ENCODE measurements at regions not wholly inside any gene's neighbourhood (a gene's known extent, or its start where the extent isn't known, plus 50 kb on each side); places are given as distances from the start of the nearest gene placed in this dataset.

DNA sequence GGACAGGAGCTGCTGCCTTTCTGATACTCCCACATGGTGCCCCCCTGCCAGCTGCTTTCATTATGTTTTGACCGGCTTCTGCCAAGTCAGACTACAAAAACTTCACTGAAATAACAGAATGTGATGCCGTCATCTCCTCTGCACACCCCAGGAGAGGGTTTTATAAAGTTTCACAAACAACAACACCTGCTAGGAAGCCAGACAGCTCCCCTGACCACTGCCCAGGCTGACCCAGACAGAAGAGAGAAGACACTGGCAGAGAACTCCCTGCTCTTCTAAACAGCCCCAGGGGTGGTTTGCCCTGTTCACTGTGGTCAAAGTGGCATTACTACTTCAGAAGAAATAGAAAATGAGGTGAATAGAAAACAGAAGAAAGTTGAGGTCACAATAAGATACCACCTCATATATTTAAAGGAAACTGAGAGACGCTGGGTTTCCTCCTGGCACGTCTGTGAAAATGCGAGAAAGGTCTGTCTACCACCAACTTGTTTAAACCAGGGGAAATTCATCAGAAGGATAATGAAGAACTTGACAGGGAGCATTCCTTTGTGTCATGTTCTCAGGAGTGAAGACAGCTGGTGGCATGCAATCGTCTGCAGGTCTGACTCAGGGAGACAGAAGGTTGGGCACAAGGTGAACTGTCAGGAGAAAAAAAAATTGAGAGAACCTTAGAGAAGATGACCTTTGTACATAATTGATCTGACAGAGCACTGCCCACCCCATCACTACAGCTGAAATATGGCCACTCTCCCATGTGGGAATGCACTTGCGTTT, 119.0 kb upstream of the NFIA start:
- no peaks in the 10 kb centered on the region for H3K36me3 ChIP-seq (ENCODE audit: control insufficient read depth, insufficient read depth, low read length)
- no peak overlapping the region for H3K9ac ChIP-seq (ENCODE audit: low read depth, low read length)
- peaks cover 17% of the 10 kb centered on the region for H3K9me3 ChIP-seq (ENCODE audit: control insufficient read depth, insufficient read depth, low read length)
- no peaks in the 10 kb centered on the region for H3K27me3 ChIP-seq (ENCODE audit: control insufficient read depth, insufficient read depth, low read length)
- no peak overlapping the region for H3K4me3 ChIP-seq (ENCODE audit: low read depth, low read length)
- H3K4me1 ChIP-seq (ENCODE audit: control insufficient read depth, insufficient read depth, low read length) = no peaks in the 10 kb centered on the region

GRCh38 chr1:60960891-60961461, 121.4 kb upstream of the NFIA start:
- no peaks in the 10 kb centered on the region for H3K27me3 ChIP-seq (ENCODE audit: control insufficient read depth, insufficient read depth, low read length)
- no peak overlapping the region for H3K9ac ChIP-seq (ENCODE audit: low read depth, low read length)
- peaks cover 10% of the 10 kb centered on the region for H3K9me3 ChIP-seq (ENCODE audit: control insufficient read depth, insufficient read depth, low read length)
- no peak overlapping the region for H3K4me3 ChIP-seq (ENCODE audit: low read depth, low read length)
- no peaks in the 10 kb centered on the region for H3K36me3 ChIP-seq (ENCODE audit: control insufficient read depth, insufficient read depth, low read length)
- H3K4me1 ChIP-seq (ENCODE audit: control insufficient read depth, insufficient read depth, low read length) = no peaks in the 10 kb centered on the region

- Histone ChIP-seq H3K27me3 (ENCODE audit: control insufficient read depth, insufficient read depth, low read length) (no peaks in the 10 kb centered on the region), H3K4me3 (ENCODE audit: low read depth, low read length) (no peak overlapping the region), H3K9ac (ENCODE audit: low read depth, low read length) (no peak overlapping the region), H3K36me3 (ENCODE audit: control insufficient read depth, insufficient read depth, low read length) (no peaks in the 10 kb centered on the region), H3K9me3 (ENCODE audit: control insufficient read depth, insufficient read depth, low read length) (no peaks in the 10 kb centered on the region), H3K4me1 (ENCODE audit: control insufficient read depth, insufficient read depth, low read length) (no peaks in the 10 kb centered on the region)
Measured at GRCh38 chr1:60959701-60960100, 122.7 kb upstream of the NFIA start.

DNA sequence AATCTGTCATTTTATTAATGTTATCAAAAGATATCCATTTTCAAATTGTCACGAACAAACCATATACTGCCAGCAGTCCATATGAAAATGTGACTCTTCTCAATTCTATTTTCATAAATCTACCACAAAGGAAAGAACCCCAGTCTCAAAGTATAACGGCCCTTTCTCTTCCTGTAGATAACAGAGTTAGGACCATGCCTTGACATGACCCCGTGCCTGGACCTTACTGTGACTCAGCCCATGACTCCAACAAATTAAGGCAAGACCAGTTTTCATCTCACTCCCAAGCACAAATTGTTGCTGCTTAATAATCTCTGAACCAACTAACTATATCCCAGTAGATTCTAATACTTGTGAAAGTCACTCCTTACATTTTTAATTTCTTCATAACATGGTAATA, 124.4 kb upstream of the NFIA start:
- no peaks in the 10 kb centered on the region for H3K36me3 ChIP-seq (ENCODE audit: control insufficient read depth, insufficient read depth, low read length)
- H3K4me3 ChIP-seq (ENCODE audit: low read depth, low read length) = no peak overlapping the region
- no peaks in the 10 kb centered on the region for H3K9me3 ChIP-seq (ENCODE audit: control insufficient read depth, insufficient read depth, low read length)
- H3K27me3 ChIP-seq (ENCODE audit: control insufficient read depth, insufficient read depth, low read length) = no peaks in the 10 kb centered on the region
- no peak overlapping the region for H3K9ac ChIP-seq (ENCODE audit: low read depth, low read length)
- no peaks in the 10 kb centered on the region for H3K4me1 ChIP-seq (ENCODE audit: control insufficient read depth, insufficient read depth, low read length)

GRCh38 chr1:60956520-60956919, 125.8 kb upstream of the NFIA start:
- Histone ChIP-seq H3K9me3 (ENCODE audit: control insufficient read depth, insufficient read depth, low read length) (no peaks in the 10 kb centered on the region), H3K9ac (ENCODE audit: low read depth, low read length) (no peak overlapping the region), H3K4me1 (ENCODE audit: control insufficient read depth, insufficient read depth, low read length) (no peaks in the 10 kb centered on the region), H3K27me3 (ENCODE audit: control insufficient read depth, insufficient read depth, low read length) (no peaks in the 10 kb centered on the region), H3K4me3 (ENCODE audit: low read depth, low read length) (no peak overlapping the region), H3K36me3 (ENCODE audit: control insufficient read depth, insufficient read depth, low read length) (no peaks in the 10 kb centered on the region)

- no peaks in the 10 kb centered on the region for H3K9me3 ChIP-seq (ENCODE audit: control insufficient read depth, insufficient read depth, low read length)
- H3K36me3 ChIP-seq (ENCODE audit: control insufficient read depth, insufficient read depth, low read length) = no peaks in the 10 kb centered on the region
- no peak overlapping the region for H3K9ac ChIP-seq (ENCODE audit: low read depth, low read length)
- H3K27me3 ChIP-seq (ENCODE audit: control insufficient read depth, insufficient read depth, low read length) = peaks cover 2% of the 10 kb centered on the region
- no peak overlapping the region for H3K4me3 ChIP-seq (ENCODE audit: low read depth, low read length)
- peaks cover 2% of the 10 kb centered on the region for H3K4me1 ChIP-seq (ENCODE audit: control insufficient read depth, insufficient read depth, low read length)
Measured at GRCh38 chr1:60952612-60953111, 129.7 kb upstream of the NFIA start.

DNA sequence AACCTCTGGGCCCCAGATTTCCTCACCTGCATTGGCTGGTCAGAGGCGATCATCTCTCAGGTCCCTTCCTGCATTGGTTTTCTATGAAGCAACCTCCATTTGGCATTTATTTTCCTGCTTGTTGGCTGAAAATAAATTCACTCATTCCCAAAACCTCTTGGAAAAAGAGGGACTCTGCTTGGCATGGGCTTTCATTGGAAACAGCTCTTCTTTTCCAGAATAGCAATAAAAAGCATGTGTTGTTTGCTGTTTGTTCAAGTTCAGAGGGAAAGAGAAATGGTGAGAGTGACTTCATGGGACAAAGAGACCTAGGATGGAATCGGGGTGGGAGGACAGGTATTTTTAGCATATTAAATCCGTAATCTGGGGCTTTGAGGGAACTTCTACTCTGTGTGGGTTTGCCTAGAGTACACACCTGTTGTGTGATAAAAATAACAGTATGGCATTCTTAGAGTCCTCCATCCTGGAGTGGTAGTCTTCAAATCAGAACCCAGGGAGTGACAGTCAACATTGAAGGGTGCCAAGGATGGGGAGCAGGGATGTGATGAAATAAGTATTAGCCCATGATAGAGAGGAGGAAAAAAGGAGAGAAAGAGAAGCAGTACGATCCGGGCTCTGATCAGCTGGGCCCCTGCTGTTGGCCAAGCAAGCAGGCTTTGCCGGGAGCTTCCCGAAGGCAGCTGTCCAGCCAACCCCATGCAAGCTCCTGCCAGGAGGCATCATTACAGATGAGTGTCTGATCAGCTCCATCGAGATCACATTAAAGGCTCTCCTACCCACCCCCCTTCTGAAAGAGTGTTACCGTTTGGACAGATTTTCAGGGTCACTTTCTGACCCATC, 131.9 kb upstream of the NFIA start:
- no peak overlapping the region for H3K4me3 ChIP-seq (ENCODE audit: low read depth, low read length)

DNA sequence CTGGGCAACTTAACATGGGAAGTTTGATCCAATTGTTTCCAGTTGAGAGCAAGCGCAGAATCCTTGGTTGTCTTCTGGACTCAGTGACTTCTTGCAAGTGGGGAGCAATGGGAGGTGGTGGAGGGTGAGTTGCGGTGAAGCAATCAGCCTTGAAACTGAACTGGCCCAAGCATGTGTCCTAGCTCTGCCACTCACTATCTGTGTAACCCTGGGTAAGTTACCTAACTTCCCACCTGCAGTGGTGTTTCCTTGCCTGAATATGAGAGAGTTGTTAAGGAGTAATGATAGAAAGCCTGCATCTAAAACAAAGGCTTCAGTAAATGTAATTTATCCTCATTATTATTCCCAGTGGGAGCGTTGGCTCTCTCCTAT, 132.5 kb upstream of the NFIA start:
- H3K36me3 ChIP-seq (ENCODE audit: control insufficient read depth, insufficient read depth, low read length) = no peaks in the 10 kb centered on the region
- no peak overlapping the region for H3K4me3 ChIP-seq (ENCODE audit: low read depth, low read length)
- no peaks in the 10 kb centered on the region for H3K9me3 ChIP-seq (ENCODE audit: control insufficient read depth, insufficient read depth, low read length)
- H3K4me1 ChIP-seq (ENCODE audit: control insufficient read depth, insufficient read depth, low read length) = peaks cover 2% of the 10 kb centered on the region
- H3K27me3 ChIP-seq (ENCODE audit: control insufficient read depth, insufficient read depth, low read length) = peaks cover 2% of the 10 kb centered on the region
- H3K9ac ChIP-seq (ENCODE audit: low read depth, low read length) = no peak overlapping the region

More for the DNA sequence above, 131.9 kb upstream of the NFIA start:
- H3K36me3 ChIP-seq (ENCODE audit: control insufficient read depth, insufficient read depth, low read length) = no peaks in the 10 kb centered on the region
- peaks cover 2% of the 10 kb centered on the region for H3K4me1 ChIP-seq (ENCODE audit: control insufficient read depth, insufficient read depth, low read length)
- peaks cover 2% of the 10 kb centered on the region for H3K27me3 ChIP-seq (ENCODE audit: control insufficient read depth, insufficient read depth, low read length)
- no peak overlapping the region for H3K9ac ChIP-seq (ENCODE audit: low read depth, low read length)
- no peaks in the 10 kb centered on the region for H3K9me3 ChIP-seq (ENCODE audit: control insufficient read depth, insufficient read depth, low read length)

- H3K27me3 ChIP-seq (ENCODE audit: control insufficient read depth, insufficient read depth, low read length) = peaks cover 2% of the 10 kb centered on the region
- H3K9me3 ChIP-seq (ENCODE audit: control insufficient read depth, insufficient read depth, low read length) = no peaks in the 10 kb centered on the region
- no peak overlapping the region for H3K4me3 ChIP-seq (ENCODE audit: low read depth, low read length)
- H3K36me3 ChIP-seq (ENCODE audit: control insufficient read depth, insufficient read depth, low read length) = no peaks in the 10 kb centered on the region
- no peak overlapping the region for H3K9ac ChIP-seq (ENCODE audit: low read depth, low read length)
- peaks cover 2% of the 10 kb centered on the region for H3K4me1 ChIP-seq (ENCODE audit: control insufficient read depth, insufficient read depth, low read length)
Measured at GRCh38 chr1:60949154-60949825, 133.1 kb upstream of the NFIA start.

DNA sequence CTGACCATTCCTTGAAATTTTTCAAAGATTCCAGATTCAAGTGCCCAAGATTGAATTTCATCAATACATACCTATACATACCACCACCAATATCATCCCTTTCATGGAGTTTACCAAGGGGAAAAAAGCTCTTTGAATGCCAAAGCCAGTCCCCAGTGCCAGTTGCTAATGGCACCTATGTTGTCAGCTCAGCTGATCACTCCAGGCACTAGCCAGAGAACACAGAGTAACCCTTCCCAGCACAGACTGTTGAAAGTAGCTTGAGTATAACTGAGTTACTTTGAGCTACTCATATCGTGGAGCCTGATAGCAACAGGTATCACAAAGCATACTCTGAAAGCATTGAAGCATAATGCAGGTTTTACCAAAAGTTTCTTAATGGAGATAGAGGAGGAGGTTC, 133.9 kb upstream of the NFIA start:
- Histone ChIP-seq H3K4me3 (ENCODE audit: low read depth, low read length) (no peak overlapping the region), H3K9me3 (ENCODE audit: control insufficient read depth, insufficient read depth, low read length) (no peaks in the 10 kb centered on the region), H3K9ac (ENCODE audit: low read depth, low read length) (no peak overlapping the region), H3K4me1 (ENCODE audit: control insufficient read depth, insufficient read depth, low read length) (peaks cover 2% of the 10 kb centered on the region), H3K36me3 (ENCODE audit: control insufficient read depth, insufficient read depth, low read length) (no peaks in the 10 kb centered on the region), H3K27me3 (ENCODE audit: control insufficient read depth, insufficient read depth, low read length) (peaks cover 2% of the 10 kb centered on the region)

- peaks cover 2% of the 10 kb centered on the region for H3K27me3 ChIP-seq (ENCODE audit: control insufficient read depth, insufficient read depth, low read length)
- H3K9ac ChIP-seq (ENCODE audit: low read depth, low read length) = no peak overlapping the region
- no peaks in the 10 kb centered on the region for H3K9me3 ChIP-seq (ENCODE audit: control insufficient read depth, insufficient read depth, low read length)
- H3K4me3 ChIP-seq (ENCODE audit: low read depth, low read length) = no peak overlapping the region
- H3K36me3 ChIP-seq (ENCODE audit: control insufficient read depth, insufficient read depth, low read length) = no peaks in the 10 kb centered on the region
- H3K4me1 ChIP-seq (ENCODE audit: control insufficient read depth, insufficient read depth, low read length) = peaks cover 5% of the 10 kb centered on the region
Measured at GRCh38 chr1:60947367-60947766, 135.0 kb upstream of the NFIA start.
